Heart left ventricle (tissue), 13 donors: ENCODE measurements at regions not wholly inside any gene's neighbourhood (a gene's known extent, or its start where the extent isn't known, plus 50 kb on each side); places are given as distances from the start of the nearest gene placed in this dataset.

Experiments
- POLR2A ChIP-seq, 2 donors: fragments of 450-650 bp; IDR thresholded peaks; one replicate each; pipeline ENCODE4 v1.6.1; 2017; ENCODE audit warnings: antibody characterized with exemption in 2 of 2, mild to moderate bottlenecking in 2 of 2, moderate library complexity in 2 of 2
- TF ChIP-seq, protein P1 (sequence below), 12 donors: fragments of 200-600 bp; sonication (generic) in 4 of 12; IDR thresholded peaks; one replicate each; pipeline versions ENCODE4 v1.5.0 to v1.8.0; 2018 to 2022; ENCODE audit warnings: antibody characterized with exemption in 12 of 12, mild to moderate bottlenecking in 5 of 12
- donor health status: ischemic (EF 13 %, LVEDD 7.1; RV severe dilation, severe dysfunction).
- donor health status: DM: no; HTN: yes; CAD: no.
- donor health status: DM: no; HTN: no; CAD: no.
- donor health status: ischemic (EF 25% LVEDD 6.9; RV normal size, moderate dysfunction).
- donor health status: ischemic (EF 25% LVEDD 5.7; RV mildly dilated, moderate dysfunction).
- donor health status: ischemic (EF 35%, LVEDD 5.7; RV mildly dilated, moderate dysfunction).
- donor health status: nonischemic (EF 11% LVEDD 7.7; RV severe dilation, severe dysfunction).
- donor health status: DM: yes; HTN: yes; CAD: no.
- donor health status: PGD.
- donor health status: ischemic (EF 29% LVEDD 5.4; RV normal size, mild dysfunction).
- donor health status: nonischemic (EF 23%, LVEDD 6.1; RV moderate dilation, normal function).

DNA sequence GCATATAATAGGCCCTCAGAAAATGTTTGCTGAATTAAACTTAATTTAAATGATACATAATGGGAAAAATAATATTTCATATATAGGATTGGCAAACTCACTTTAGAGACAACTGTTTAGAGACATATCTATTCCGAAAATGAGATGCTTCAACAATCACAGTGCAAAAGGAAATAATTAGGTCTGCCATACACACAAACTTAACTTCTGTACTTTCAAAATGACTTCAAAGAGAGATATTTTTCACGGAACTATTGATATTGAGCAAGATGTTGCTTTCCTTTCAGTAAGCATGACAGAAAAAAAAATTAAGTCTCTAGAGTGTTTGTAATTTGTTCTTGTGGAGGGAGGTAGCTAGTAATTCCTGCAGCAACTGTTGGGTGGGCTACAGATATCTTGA lies 769.5 kb downstream of the TUSC7 start:
- TF ChIP-seq, protein P1, sequence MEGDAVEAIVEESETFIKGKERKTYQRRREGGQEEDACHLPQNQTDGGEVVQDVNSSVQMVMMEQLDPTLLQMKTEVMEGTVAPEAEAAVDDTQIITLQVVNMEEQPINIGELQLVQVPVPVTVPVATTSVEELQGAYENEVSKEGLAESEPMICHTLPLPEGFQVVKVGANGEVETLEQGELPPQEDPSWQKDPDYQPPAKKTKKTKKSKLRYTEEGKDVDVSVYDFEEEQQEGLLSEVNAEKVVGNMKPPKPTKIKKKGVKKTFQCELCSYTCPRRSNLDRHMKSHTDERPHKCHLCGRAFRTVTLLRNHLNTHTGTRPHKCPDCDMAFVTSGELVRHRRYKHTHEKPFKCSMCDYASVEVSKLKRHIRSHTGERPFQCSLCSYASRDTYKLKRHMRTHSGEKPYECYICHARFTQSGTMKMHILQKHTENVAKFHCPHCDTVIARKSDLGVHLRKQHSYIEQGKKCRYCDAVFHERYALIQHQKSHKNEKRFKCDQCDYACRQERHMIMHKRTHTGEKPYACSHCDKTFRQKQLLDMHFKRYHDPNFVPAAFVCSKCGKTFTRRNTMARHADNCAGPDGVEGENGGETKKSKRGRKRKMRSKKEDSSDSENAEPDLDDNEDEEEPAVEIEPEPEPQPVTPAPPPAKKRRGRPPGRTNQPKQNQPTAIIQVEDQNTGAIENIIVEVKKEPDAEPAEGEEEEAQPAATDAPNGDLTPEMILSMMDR (IDR thresholded peaks at IDR 0.05) = no peak
- no peak for TF ChIP-seq POLR2A (IDR thresholded peaks at IDR 0.05)
